ENCODE measurements at regions not wholly inside any gene's neighbourhood (a gene's known extent, or its start where the extent isn't known, plus 50 kb on each side); places are given as distances from the start of the nearest gene placed in this dataset.
"Not testable (repeated sequence)": the region's sequence is repeated elsewhere in the genome, so short reads cannot be mapped to it uniquely, and the experiment has no call there.

- no peak overlapping the region for H3K4me3 Mint-ChIP-seq
- no peak overlapping the region for H3K27ac Mint-ChIP-seq
- peaks cover 5% of the 10 kb centered on the region for H3K9me3 Mint-ChIP-seq
- no peaks in the 10 kb centered on the region for H3K4me1 Mint-ChIP-seq (ENCODE audit: unreplicated experiment)
- DNase-seq (ENCODE audit: extremely low spot score, unreplicated experiment): no peak
- no peaks in the 10 kb centered on the region for H3K36me3 Mint-ChIP-seq
- no peak for TF ChIP-seq CTCF (conservative IDR thresholded peaks at IDR 0.05)
- no peaks in the 10 kb centered on the region for H3K27me3 Mint-ChIP-seq
Observed at GRCh38 chr11:38640854-38641253, 2042.8 kb upstream of the RAG2 start.

- Mint-ChIP-seq H3K9me3 (no peaks in the 10 kb centered on the region), H3K4me3 (no peak overlapping the region), H3K27me3 (no peaks in the 10 kb centered on the region), H3K4me1 (ENCODE audit: unreplicated experiment) (no peaks in the 10 kb centered on the region), H3K27ac (no peak overlapping the region), H3K36me3 (no peaks in the 10 kb centered on the region)
- TF ChIP-seq CTCF (conservative IDR thresholded peaks at IDR 0.05): no peak
- DNase-seq (ENCODE audit: extremely low spot score, unreplicated experiment): no peak
Observed at GRCh38 chr11:38612701-38613100, 2014.7 kb upstream of the RAG2 start.

GRCh38 chr11:38601371-38601770 lies 2003.3 kb upstream of the RAG2 start:
- H3K4me1 Mint-ChIP-seq (ENCODE audit: unreplicated experiment); H3K4me3 Mint-ChIP-seq; H3K27ac Mint-ChIP-seq; H3K36me3 Mint-ChIP-seq; H3K9me3 Mint-ChIP-seq; DNase-seq (ENCODE audit: extremely low spot score, unreplicated experiment); H3K27me3 Mint-ChIP-seq: not testable (repeated sequence)

- no peak for DNase-seq (ENCODE audit: extremely low spot score, unreplicated experiment)
- H3K27ac Mint-ChIP-seq: no peak overlapping the region
- peaks cover 4% of the 10 kb centered on the region for H3K4me1 Mint-ChIP-seq (ENCODE audit: unreplicated experiment)
Observed at GRCh38 chr11:38598418-38598817, 2000.4 kb upstream of the RAG2 start.

GRCh38 chr11:38595359-38596016 lies 1997.5 kb upstream of the RAG2 start:
- not testable (repeated sequence) for DNase-seq (ENCODE audit: extremely low spot score, unreplicated experiment); H3K27me3 Mint-ChIP-seq; H3K27ac Mint-ChIP-seq; H3K36me3 Mint-ChIP-seq; H3K4me1 Mint-ChIP-seq (ENCODE audit: unreplicated experiment); H3K9me3 Mint-ChIP-seq; H3K4me3 Mint-ChIP-seq

More at GRCh38 chr11:38598418-38598817, 2000.4 kb upstream of the RAG2 start:
- no peak for TF ChIP-seq CTCF (conservative IDR thresholded peaks at IDR 0.05)
- Mint-ChIP-seq H3K4me3 (no peak overlapping the region), H3K27me3 (no peaks in the 10 kb centered on the region), H3K36me3 (no peaks in the 10 kb centered on the region), H3K9me3 (no peaks in the 10 kb centered on the region)

- no peaks in the 10 kb centered on the region for H3K36me3 Mint-ChIP-seq
- H3K27ac Mint-ChIP-seq: no peak overlapping the region
- DNase-seq (ENCODE audit: extremely low spot score, unreplicated experiment): no peak
- peaks cover 4% of the 10 kb centered on the region for H3K4me1 Mint-ChIP-seq (ENCODE audit: unreplicated experiment)
- H3K27me3 Mint-ChIP-seq: no peaks in the 10 kb centered on the region
- no peaks in the 10 kb centered on the region for H3K9me3 Mint-ChIP-seq
- H3K4me3 Mint-ChIP-seq: no peak overlapping the region
- no peak for TF ChIP-seq CTCF (conservative IDR thresholded peaks at IDR 0.05)
Observed at GRCh38 chr11:38594895-38595294, 1996.9 kb upstream of the RAG2 start.

GRCh38 chr11:38593649-38594048 lies 1995.6 kb upstream of the RAG2 start:
- no peak overlapping the region for H3K27ac Mint-ChIP-seq

More at GRCh38 chr11:38593649-38594048, 1995.6 kb upstream of the RAG2 start:
- DNase-seq (ENCODE audit: extremely low spot score, unreplicated experiment): no peak
- Mint-ChIP-seq H3K4me1 (ENCODE audit: unreplicated experiment) (no peaks in the 10 kb centered on the region), H3K4me3 (no peak overlapping the region), H3K27me3 (no peaks in the 10 kb centered on the region), H3K36me3 (no peaks in the 10 kb centered on the region), H3K9me3 (no peaks in the 10 kb centered on the region)
- TF ChIP-seq CTCF (conservative IDR thresholded peaks at IDR 0.05): no peak
